Activated CD8-positive, alpha-beta T cell treated with anti-CD3 and anti-CD28 coated beads, Interleukin-2, amount 10 ng/mL, durations not matched to agents 7 days and 5 days (primary cell): ENCODE measurements at regions not wholly inside any gene's neighbourhood (a gene's known extent, or its start where the extent isn't known, plus 50 kb on each side); places are given as distances from the start of the nearest gene placed in this dataset.
"Not testable (repeated sequence)": the region's sequence is repeated elsewhere in the genome, so short reads cannot be mapped to it uniquely, and the experiment has no call there.

Source experiments
- ATAC-seq: fragments of 150-1000 bp; cut with Tn5 transposase; one replicate; pipeline ENCODE4 v1.10.0; 2021; ENCODE audit warnings: moderate library complexity
- CTCF ChIA-PET: fragments of 350-600 bp; sonication (Branson Sonifier 250); formaldehyde crosslinking; loops from one replicate; lab custom pipeline; 2021; ENCODE audit warnings: antibody characterized with exemption; lab: Charles Lee
- POLR2A ChIA-PET: fragments of 350-600 bp; sonication (Branson Sonifier 250); formaldehyde crosslinking; loops from one replicate; lab custom pipeline; 2021; ENCODE audit warnings: antibody characterized with exemption; lab: Charles Lee
- DNase-seq: peaks from one replicate; pipeline ENCODE4 v3.0.0-alpha.2; 2020
- H3K27ac Mint-ChIP-seq: one replicate; pipeline ENCODE4 v1.8.0; 2021; ENCODE audit warnings: mild to moderate bottlenecking, mixed read lengths
- H3K27me3 Mint-ChIP-seq: one replicate; pipeline ENCODE4 v1.8.0; 2021; ENCODE audit warnings: low read depth, mixed read lengths
- H3K36me3 Mint-ChIP-seq: one replicate; pipeline ENCODE4 v1.8.0; 2021; ENCODE audit warnings: low read depth, mixed read lengths
- H3K4me1 Mint-ChIP-seq: one replicate; pipeline ENCODE4 v1.8.0; 2021; ENCODE audit warnings: low read depth, mixed read lengths
- H3K4me3 Mint-ChIP-seq: one replicate; pipeline ENCODE4 v1.8.0; 2021; ENCODE audit warnings: mild to moderate bottlenecking, mixed read lengths
- H3K9me3 Mint-ChIP-seq: one replicate; pipeline ENCODE4 v1.8.0; 2022; ENCODE audit warnings: mixed read lengths; ENCODE audit not compliant: insufficient read depth

DNA sequence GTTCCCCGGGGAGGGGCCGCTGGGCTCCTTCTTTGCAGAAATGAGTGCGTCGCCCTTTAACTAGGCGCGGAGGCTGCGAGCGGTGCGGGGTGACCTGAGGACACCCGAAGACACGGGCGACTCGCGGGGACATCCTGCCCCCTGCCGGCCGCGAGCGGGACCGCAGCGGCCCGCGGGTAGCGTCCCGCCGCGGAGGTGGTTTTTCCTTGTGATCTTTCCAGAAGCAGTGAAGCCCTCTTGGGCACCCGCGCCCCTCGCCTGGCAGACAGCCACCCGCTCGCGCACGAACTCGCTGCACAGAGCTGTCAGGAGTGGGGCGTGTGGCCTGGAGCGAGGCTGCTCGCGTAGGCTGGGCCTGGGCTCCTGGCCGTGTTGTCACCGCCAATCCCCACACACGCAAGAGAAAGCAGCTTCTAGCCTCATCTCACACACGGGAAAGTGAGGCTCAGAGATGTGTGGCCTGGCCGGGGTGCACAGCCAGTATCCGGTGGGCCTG, 67.2 kb downstream of the DIO3 start:
- no peak overlapping the region for H3K4me3 Mint-ChIP-seq
- POLR2A ChIA-PET, result no interaction called here
- no peaks in the 10 kb centered on the region for H3K9me3 Mint-ChIP-seq
- CTCF ChIA-PET, result interaction anchor here (0.8 to 1.0 kb wide), 4 partner anchors 11 to 779 kb away, joined by 3 read pairs; no protein-coding TSS in a partner anchor
- peaks cover 9% of the 10 kb centered on the region for H3K27me3 Mint-ChIP-seq
- DNase-seq, result peak; percentile 79
- no peak overlapping the region for H3K27ac Mint-ChIP-seq
- H3K36me3 Mint-ChIP-seq, result no peaks in the 10 kb centered on the region
- H3K4me1 Mint-ChIP-seq, result no peaks in the 10 kb centered on the region
- peak; percentile 90 for ATAC-seq

DNA sequence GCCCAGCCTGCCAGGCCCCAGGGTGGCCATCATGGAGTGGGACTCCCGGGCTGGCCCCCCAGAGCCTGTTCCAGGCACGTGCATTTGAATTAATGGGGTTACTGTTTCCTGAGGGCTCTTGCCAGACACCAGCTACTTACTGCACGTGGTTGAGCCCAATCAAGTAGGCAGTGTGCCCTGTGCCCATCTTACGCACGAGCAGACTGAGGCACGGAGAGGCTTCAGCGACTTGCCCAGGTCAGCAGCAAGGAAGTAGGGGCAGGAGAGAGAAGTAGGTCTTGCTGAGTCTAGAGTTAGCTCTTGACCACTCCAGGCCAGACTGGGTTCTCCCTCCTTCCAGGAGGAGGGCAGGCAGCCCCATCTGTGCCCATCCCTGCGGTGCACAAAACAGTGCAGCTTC, 67.7 kb downstream of the DIO3 start:
- no peaks in the 10 kb centered on the region for H3K4me1 Mint-ChIP-seq
- no peaks in the 10 kb centered on the region for H3K36me3 Mint-ChIP-seq
- CTCF ChIA-PET, result interaction anchor here (0.8 to 1.0 kb wide), 4 partner anchors 11 to 780 kb away, joined by 3 read pairs; no protein-coding TSS in a partner anchor
- POLR2A ChIA-PET, result no interaction called here
- no peaks in the 10 kb centered on the region for H3K9me3 Mint-ChIP-seq
- no peak overlapping the region for H3K27ac Mint-ChIP-seq
- DNase-seq (no peak), ATAC-seq (no peak)
- no peak overlapping the region for H3K4me3 Mint-ChIP-seq
- peaks cover 9% of the 10 kb centered on the region for H3K27me3 Mint-ChIP-seq

DNA sequence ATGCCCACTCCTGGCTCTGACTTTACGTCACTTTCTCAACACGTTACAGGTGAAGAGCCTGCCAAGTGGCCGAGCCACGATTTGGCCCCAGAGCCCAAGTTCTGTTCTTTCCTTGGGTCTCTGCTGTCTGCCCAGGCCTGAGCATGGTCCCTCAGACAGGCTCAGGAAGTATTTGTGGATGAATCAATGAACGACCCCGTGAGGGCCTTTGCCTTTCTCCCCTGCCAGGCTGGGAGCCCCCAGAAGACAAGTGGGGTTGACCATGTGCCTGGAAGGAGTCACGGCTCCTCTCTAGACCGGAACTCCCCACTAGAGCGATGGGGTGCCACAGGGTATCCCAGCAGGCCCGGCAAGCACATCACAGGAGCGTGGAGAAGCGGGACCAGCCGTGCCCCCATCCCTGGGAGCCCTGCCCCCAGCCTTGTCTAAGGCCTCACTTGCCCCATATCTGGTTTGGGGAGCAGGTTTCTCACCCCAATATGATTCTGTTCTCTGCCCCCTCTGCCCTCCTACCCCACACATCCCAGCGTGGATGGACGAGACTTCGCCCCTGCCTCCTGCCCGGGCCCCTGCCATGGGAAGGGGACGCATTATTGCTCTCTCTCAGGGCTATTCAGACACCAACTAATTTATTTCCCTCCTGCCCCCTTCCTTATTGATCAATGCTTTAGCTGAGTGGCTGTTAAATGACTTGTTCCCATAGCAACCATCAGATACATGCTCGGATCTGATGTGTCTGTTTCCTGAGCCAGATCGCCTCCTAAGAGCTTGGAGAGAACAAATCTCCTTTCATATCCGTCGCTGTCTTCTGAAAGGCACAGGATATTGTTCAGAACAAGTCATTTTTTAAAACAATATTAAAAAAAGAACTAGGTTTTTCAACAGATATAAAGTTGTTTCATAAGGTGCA, 69.0 kb downstream of the DIO3 start:
- peaks cover 12% of the 10 kb centered on the region for H3K27me3 Mint-ChIP-seq
- H3K27ac Mint-ChIP-seq, result no peak overlapping the region

DNA sequence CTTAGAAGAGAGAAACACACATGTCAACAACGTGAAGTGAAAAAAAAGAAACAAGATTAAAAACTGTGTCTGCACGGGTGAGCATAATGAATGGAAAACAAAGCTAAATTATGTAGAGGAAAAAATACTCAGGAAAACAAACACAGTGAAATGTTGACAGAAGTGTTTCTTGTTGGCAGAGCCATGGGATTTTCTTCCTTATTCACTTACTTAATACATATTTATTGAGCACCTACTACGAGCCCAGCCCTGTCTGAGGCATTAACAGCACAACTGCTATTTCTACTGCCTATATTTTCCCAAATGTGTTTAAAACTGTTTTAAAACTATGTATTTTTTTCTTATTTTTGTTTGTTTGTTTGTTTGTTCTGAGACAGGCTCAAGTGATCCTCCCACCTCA, 69.9 kb downstream of the DIO3 start:
- DNase-seq, result no peak
- ATAC-seq, result no peak
- no peak overlapping the region for H3K27ac Mint-ChIP-seq
- H3K9me3 Mint-ChIP-seq, result no peaks in the 10 kb centered on the region
- no peak overlapping the region for H3K4me3 Mint-ChIP-seq
- CTCF ChIA-PET, result interaction anchor here (1.3 kb wide), 1 partner anchor 780 kb away, joined by 3 read pairs; no protein-coding TSS in a partner anchor
- H3K4me1 Mint-ChIP-seq, result no peaks in the 10 kb centered on the region
- no peaks in the 10 kb centered on the region for H3K36me3 Mint-ChIP-seq
- H3K27me3 Mint-ChIP-seq, result peaks cover 7% of the 10 kb centered on the region
- POLR2A ChIA-PET, result no interaction called here

More for the DNA sequence above, 69.0 kb downstream of the DIO3 start:
- Mint-ChIP-seq H3K4me1 (no peaks in the 10 kb centered on the region), H3K9me3 (no peaks in the 10 kb centered on the region), H3K4me3 (no peak overlapping the region), H3K36me3 (no peaks in the 10 kb centered on the region)
- no peak for DNase-seq
- ChIA-PET POLR2A (no interaction called here), CTCF (interaction anchor here (1.3 kb wide), 1 partner anchor 779 kb away, joined by 3 read pairs; no protein-coding TSS in a partner anchor)
- ATAC-seq, result no peak

DNA sequence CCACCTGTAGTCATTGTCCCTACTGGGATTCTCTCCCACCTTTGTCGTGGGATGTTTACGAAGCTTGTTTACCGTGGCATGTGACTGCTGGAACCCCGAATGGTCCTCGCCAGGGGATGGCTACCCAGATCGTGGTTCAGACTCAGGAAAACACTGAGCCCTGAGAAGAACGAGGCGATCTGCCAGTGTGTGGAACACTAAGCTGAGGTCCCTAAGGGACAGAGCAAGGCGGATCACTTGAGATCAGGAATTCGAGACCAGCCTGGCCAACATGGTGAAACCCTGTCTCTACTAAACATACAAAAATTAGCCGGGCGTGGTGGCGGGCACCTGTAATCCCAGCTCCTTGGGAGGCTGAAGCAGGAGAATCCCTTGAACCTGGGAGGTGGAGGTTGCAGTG, 70.7 kb downstream of the DIO3 start:
- POLR2A ChIA-PET, DNase-seq, H3K27me3 Mint-ChIP-seq, H3K4me1 Mint-ChIP-seq, ATAC-seq, H3K27ac Mint-ChIP-seq, H3K4me3 Mint-ChIP-seq, H3K36me3 Mint-ChIP-seq, H3K9me3 Mint-ChIP-seq, CTCF ChIA-PET: not testable (repeated sequence)

DNA sequence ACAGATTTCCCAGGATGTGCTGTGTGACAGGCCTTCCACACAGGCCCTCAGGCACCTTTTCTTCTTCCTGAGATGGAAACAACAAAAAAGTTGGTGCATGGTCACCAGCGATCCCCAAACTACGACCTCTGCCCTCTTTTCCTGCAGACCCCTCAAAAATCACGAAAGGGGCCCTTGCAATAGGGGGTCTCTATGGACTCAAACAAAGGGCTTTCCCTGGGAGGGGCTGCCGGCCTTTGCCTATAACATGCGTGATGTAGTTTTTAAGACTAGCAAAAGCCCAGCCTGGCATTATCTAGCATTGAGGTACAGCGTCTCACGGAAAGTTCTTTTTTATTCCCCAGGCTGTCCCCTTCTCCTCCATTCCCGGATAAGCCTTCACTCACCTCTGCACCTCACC, 71.2 kb downstream of the DIO3 start:
- Mint-ChIP-seq H3K4me3 (no peak overlapping the region), H3K27ac (no peak overlapping the region), H3K9me3 (no peaks in the 10 kb centered on the region), H3K36me3 (no peaks in the 10 kb centered on the region), H3K27me3 (peaks cover 8% of the 10 kb centered on the region), H3K4me1 (no peaks in the 10 kb centered on the region)
- DNase-seq (no peak), ATAC-seq (no peak)
- POLR2A ChIA-PET, result no interaction called here
- CTCF ChIA-PET, result no interaction called here

DNA sequence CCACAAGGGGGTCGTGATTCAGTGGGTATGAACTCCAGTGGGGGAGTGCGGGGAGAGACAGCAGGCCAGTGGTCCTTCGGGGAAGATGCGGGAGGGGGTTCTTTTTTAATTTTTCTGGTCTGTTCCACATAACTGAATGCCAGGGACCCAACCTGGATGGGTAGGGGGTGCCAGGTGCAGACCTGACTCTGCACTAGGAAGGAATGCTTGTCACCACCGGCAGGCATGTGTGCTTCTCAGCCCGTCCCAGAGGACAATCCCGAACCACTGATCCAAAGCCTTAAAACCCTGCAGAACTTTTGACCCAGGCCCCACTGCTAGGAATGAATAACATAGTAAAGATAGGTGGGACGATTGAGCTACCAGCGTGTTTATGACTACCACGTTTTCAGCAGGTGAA, 72.0 kb downstream of the DIO3 start:
- DNase-seq, result no peak
- POLR2A ChIA-PET, result no interaction called here
- Mint-ChIP-seq H3K27me3 (peaks cover 9% of the 10 kb centered on the region), H3K27ac (no peak overlapping the region), H3K4me3 (no peak overlapping the region), H3K9me3 (no peaks in the 10 kb centered on the region), H3K36me3 (no peaks in the 10 kb centered on the region), H3K4me1 (no peaks in the 10 kb centered on the region)
- no peak for ATAC-seq
- CTCF ChIA-PET, result interaction anchor here (1.3 kb wide), 1 partner anchor 783 kb away, joined by 3 read pairs; no protein-coding TSS in a partner anchor

DNA sequence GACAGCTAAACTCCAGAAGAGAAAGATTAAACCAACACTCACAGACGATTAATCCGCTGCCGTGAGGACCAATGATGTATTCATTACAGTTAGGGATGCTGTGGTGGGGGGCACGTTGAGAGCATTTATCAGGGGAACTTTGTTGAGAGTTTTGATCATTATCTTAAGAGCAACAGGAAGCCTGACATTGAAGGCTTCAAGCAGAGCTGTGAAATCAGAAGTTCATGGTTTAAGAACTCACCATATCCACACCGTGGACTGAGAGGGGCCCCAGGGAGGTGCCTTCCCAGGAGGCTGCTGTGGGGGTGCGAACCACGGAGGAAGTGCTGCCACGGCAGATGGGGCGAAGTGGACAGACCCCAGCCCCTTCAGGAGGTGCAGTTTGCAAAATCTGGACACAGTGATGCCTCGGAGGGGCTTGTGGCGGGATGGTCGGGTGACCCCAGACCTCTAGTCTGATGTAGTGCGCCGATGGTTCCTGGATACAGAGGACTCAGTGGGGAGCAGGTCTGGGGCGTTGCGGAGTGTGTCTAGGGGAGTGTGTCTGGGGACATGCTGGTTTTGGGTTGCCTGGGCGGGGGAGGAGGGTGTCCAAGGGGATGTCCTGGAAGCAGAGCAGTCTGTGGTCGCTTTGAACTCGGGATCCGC, 73.0 kb downstream of the DIO3 start:
- ATAC-seq (no peak), DNase-seq (no peak)
- no peak overlapping the region for H3K4me3 Mint-ChIP-seq
- H3K27ac Mint-ChIP-seq, result no peak overlapping the region
- ChIA-PET POLR2A (no interaction called here), CTCF (interaction anchor here (1.3 kb wide), 1 partner anchor 784 kb away, joined by 3 read pairs; no protein-coding TSS in a partner anchor)
- H3K36me3 Mint-ChIP-seq, result no peaks in the 10 kb centered on the region
- H3K4me1 Mint-ChIP-seq, result no peaks in the 10 kb centered on the region
- H3K9me3 Mint-ChIP-seq, result no peaks in the 10 kb centered on the region
- H3K27me3 Mint-ChIP-seq, result peaks cover 17% of the 10 kb centered on the region

DNA sequence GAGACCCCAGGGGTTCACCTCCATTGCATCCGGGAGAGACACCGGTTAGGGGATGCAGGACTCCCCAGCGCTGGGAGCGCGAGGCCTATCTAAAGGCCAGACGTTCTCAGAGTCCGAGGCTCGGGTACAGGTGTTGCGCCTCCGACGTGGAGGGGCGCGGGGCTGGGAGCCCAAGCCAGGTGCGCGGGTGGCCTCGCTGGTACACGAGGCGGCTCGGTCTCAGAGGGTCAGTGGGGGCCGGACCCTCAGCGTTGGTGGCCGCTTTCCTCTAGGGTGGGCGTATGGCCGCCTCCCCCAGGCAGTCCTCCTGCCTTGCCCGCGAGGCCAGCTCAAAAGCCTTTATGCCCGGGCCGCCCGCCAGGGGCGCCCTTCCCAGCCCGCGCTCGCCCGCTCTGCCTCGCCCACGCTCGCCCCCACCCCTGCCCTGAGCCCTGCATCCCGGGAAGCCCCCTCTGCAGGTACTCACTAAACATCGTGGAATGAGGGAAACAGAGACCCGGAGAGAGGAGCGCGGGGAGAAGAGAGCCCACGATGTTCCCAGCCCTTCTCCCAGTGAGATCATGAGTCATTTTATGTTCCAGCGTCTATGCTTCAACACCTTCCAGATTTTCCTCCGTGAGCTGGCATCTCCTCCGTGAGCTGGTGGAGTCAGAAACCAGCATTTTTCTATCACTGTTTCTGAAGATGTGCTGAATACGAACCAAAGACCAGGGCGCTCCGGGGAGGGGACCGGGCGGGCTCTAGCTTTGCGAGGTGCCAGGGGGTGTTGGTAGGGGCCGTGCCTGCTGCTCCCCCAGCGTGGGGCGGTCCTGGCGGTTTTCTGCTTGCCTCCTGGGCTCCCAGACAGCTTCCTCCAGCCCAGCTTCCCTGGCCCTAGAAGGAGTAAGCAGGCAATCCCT, 73.8 kb downstream of the DIO3 start:
- Mint-ChIP-seq H3K9me3 (no peaks in the 10 kb centered on the region), H3K4me3 (no peak overlapping the region), H3K27me3 (peaks cover 21% of the 10 kb centered on the region), H3K36me3 (no peaks in the 10 kb centered on the region), H3K4me1 (no peaks in the 10 kb centered on the region), H3K27ac (no peak overlapping the region)
- no peak for DNase-seq
- POLR2A ChIA-PET, result no interaction called here
- no peak for ATAC-seq
- CTCF ChIA-PET, result interaction anchor here (1.3 kb wide), 1 partner anchor 784 kb away, joined by 3 read pairs; no protein-coding TSS in a partner anchor

DNA sequence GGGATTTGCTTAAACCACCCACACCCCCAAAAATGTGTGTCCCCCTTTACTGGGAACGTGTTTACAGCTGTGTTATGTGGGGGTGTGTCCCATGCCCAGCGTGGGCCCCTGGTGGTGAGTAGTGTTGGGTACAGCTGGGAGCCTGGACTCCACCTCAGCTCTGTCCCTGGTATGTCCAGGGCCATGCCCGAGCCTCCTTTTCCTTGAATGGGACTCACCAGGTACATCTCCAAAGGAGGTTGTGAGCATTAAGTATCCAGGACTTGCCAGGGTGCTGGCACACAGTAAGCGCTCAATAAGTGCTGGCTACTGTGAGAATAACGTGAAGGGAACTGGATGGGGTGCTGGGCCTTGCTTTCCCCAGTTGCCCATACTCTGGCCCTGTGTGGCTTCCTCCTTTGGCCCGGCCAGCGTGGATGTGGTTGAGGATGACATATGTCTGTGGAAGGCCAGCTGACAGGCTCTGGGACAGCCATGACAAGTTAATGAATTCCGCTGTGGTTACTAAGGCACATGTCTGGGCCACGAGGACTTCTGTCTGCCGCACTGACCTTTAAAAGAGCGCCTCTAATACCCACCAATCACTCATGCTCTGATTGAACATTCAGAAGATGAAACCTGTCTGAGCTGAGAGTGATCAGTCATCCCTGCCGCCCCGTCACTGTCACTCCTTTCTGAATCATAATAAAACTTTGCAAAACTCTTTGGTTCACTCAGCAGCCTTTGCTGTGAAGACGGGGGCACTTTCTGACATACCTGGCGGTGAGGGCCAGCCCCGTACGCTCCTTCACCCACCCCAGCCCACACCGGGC, 74.7 kb downstream of the DIO3 start:
- POLR2A ChIA-PET, result no interaction called here
- ATAC-seq, result no peak
- Mint-ChIP-seq H3K27me3 (peaks cover 26% of the 10 kb centered on the region), H3K36me3 (no peaks in the 10 kb centered on the region), H3K4me1 (no peaks in the 10 kb centered on the region), H3K9me3 (no peaks in the 10 kb centered on the region), H3K4me3 (no peak overlapping the region), H3K27ac (no peak overlapping the region)
- CTCF ChIA-PET, result no interaction called here
- no peak for DNase-seq
